ENCODE measurements at regions not wholly inside any gene's neighbourhood (a gene's known extent, or its start where the extent isn't known, plus 50 kb on each side); places are given as distances from the start of the nearest gene placed in this dataset.
"Not testable (repeated sequence)": the region's sequence is repeated elsewhere in the genome, so short reads cannot be mapped to it uniquely, and the experiment has no call there.

DNA sequence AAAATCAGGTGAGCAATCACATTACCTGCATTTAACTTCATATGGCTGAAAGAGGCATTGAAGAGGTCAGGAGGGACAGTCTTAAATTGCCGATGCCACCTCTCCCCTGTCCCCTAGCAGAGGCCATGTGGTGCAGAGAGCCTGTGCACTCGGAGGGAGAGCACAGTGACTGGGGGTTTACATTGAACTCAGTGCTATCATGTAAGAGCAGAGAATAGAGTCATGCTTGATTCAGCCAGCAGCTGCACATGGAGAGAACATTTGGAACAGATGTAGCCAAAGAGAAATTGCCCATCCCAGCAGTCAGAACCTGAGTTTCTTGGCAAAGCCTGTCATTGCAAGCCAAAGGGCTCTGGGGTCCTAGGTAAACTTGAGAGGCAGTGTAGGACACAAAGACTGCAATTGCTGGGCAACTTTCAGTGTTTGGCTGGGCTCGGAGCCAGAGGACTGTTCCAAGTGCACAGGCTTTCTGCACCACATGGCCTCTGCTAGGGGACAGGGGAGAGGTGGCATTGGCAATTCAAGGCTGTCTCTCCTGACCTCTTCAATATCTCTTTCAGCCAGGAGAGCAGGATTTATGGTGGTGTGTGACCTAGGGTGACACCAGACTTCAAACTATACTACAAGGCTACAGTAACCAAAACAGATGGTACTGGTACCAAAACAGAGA is 267.1 kb downstream of the REEP3 start:
- ATAC-seq = no peak

DNA sequence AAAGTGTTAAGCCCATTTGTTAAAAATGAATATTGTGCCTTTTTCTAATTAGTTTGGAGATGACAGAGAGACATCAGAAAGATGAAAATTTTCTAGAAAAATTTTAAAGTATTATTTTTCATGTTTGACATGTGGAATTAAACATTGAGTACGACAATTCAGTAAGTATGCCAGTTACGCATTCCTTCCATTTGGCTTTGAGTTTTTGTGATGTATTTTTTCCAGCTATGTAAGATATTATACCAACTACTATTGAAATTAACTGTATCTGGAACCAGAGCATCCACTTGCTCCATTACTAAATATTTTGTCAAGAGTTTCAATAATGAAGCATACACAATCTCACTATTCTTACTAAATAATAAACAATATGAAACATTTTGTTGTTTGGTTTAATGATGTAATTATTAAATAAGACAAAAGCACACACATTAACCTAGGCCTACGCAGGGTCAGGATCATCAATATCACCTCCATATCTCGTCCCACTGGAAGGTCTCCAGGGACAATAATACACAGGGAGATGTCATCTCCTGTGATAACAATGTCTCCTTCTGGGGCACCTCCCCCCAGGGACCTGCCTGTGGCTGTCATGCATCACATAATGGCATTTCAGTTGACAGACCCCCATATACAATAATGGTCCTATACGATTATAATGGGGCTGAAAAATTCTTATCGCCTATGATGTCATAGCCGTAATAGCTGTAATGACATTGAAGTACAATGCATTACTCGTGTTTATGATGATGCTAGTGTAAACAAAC is 274.1 kb downstream of the REEP3 start:
- no peak for ATAC-seq

GRCh38 chr10:63798599-63799498 is 277.6 kb downstream of the REEP3 start:
- peak; percentile 71 for ATAC-seq

GRCh38 chr10:63799521-63800300 is 278.5 kb downstream of the REEP3 start:
- ATAC-seq = no peak

- ATAC-seq = no peak
These were observed 280.0 kb downstream of the REEP3 start for GRCh38 chr10:63801166-63801565.

GRCh38 chr10:63806330-63806729 is 285.1 kb downstream of the REEP3 start:
- no peak for ATAC-seq

DNA sequence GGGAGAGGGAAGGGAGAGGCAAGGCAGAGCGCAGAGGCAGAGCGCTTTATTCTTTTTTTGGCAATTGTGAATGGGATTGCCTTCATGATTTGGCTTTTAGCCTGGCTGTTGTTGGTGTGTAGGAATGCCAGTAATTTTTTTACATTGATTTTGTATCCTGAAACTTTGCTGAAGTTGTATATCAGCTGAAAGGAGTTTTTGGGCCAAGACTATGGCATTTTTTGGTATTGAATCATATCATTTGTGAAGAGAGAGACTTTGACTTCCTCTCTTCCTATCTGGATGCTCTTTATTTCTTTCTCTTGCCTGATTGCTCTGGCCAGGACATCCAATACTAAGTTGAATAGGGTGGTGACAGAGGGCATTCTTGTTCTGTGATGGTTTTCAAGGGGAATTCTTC is 291.3 kb downstream of the REEP3 start:
- no peak for ATAC-seq

GRCh38 chr10:63819753-63820329 is 298.6 kb downstream of the REEP3 start:
- no peak for ATAC-seq

DNA sequence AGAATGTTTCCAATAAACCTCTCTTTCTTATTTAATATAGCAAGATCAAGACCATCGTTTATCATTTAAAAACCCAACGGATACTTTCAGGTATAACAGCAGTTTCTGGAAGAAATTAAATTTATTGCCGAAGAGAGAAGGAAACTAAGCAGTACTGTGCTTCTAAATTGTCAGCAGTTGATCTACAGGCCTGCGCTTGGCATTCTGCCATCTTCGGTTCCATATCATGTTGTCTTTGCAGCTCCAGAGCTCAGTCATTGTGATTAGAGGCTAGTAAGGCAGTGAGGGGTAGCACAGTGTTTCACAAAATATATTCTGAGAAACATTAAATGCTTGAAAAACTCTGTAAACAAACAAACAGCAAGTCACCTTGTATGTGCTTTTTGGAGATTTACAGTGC is 301.3 kb downstream of the REEP3 start:
- no peak for ATAC-seq

GRCh38 chr10:63825111-63825510 is 303.9 kb downstream of the REEP3 start:
- no peak for ATAC-seq

DNA sequence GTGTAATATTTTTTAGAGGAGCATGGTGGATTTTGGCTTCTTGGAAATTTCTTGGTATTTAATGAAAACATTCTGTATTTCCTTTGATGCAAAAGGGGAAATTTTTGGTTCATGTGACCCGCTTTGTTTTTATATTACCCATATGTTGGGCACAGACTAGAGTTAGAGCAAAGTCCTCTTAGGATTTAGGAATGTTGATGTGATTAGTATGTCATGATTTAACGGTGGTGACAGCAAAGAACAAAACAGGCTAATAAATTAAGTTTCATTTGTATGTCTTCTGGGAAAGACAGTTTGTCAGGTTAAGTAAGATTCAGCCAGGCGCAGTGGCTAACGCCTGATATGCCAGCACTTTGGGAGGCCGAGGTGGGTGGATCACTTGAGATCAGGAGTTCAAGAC is 304.6 kb downstream of the REEP3 start:
- ATAC-seq = no peak

- not testable (repeated sequence) for ATAC-seq
These were observed 305.8 kb downstream of the REEP3 start for GRCh38 chr10:63827018-63827417.

DNA sequence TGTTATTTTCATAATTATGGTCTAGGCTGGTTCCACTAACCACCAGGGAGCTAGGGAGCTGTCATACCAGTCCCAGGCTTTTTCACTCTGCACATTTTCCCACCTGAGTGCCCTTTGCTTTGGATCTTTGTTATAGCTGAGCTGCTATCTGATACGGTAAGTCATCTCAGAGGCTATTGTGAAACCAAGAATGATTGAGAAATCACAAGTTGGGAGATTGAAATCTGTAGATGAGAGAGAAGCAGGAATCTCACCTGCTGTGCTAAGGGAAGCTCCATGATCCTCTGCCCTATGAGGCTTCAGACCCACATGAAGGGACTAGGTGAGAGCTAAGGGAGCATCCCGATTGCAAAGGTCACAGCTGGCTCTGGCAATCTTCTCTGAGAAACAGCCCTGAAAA is 307.8 kb downstream of the REEP3 start:
- no peak for ATAC-seq

- no peak for ATAC-seq
These were observed 308.5 kb downstream of the REEP3 start for GRCh38 chr10:63829573-63830149.

DNA sequence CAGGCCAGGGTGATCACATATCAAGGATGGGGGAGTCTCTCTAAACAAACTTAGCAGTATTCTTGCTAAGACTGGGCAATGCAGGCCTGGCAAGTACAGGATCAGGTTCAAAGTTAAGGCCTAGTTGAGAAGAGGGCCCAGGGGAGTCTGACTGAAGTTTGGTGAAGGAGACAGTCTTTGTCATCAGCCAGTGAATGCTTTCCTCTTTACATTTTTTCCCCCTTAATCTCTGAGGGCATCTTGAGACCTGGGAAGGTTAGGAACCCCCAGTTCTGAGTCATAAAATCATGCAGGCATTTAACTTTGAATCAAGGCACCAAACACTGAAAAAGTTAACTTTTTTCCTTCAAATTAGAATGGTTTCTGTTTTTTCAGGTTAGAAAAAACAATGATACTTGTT is 311.5 kb downstream of the REEP3 start:
- no peak for ATAC-seq

DNA sequence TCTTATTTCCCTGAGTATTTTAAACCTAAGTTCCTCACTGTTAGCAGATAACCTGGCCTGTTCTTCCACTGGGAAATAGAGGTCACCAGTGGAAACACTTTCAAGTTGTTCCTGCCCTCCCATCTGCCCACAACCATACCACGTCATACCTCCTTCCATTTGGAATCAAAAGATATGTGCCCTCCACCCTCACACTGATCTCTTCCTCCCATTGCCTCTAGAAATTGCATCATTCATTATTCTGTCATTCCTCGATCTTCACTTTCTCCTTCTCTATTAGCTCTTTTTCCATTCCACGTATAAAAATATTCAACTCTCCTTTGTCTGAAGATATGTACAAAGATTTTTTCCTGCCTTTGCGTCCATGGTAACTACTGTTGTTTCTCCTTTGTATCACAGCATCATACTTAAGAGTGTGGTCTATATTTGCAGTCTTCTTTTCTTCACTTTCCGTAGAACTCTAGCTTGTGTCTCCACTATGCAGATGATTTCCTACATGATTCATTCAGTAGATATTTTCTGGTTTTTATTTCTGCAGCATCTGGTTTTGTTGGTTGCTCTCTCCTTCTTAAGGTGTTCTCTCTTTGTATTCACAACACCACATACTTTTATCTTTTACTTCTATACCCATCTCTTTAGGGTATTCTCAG is 312.3 kb downstream of the REEP3 start:
- ATAC-seq = no peak

DNA sequence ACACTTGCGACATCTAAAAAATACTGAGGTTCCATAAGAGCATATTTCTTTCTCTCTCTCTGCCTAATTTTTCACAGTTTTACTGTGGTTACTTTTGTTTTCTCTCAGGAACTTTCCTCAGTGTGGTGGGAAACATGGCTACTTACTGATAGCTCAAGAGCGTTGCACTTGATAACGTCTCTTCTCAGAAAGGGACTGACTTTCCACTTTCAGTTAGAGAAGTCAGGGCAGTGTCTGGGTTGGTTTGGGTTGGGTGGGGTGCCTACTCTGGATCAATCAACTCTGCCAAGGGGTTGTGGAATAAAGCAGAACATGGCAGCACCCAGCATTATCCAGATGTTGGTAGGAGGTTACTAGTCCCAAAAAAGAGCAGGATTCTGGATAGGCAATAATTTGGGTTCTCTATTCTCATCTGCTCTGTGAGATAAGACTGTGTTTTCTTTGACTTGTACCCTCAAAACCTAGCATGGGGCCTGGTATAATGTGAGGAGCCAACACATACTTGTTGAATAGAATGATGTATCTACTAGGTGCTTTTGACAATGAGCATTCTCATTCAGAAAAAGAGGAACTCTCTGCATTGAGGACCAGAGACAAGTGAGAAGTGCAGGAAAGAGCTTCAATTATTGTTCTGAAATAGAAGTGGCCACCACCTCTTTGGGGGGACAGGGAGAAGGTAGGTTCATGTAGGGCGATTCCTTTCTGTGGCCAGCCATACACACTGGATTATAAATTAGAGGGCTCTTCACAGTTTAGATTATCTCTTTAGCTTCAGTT is 315.7 kb downstream of the REEP3 start:
- ATAC-seq = no peak

DNA sequence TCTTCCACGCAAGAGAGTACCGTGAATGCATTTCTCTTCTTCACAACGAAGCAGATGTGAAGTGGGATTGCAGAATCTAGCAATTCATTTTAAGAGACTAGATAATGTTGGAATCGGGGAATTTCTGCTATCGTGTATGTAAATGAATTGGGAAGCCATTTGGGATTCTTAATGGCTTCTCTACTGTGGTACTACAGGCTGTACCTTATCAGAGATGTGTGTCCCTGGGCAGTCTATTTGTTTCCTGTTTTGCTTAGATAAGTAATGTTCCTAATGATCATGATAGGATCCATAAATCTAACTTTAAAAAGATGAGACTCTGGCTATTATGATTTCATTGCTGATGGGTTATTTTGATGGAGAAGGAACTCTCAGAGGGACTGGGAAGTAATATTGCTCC is 320.6 kb downstream of the REEP3 start:
- no peak for ATAC-seq

DNA sequence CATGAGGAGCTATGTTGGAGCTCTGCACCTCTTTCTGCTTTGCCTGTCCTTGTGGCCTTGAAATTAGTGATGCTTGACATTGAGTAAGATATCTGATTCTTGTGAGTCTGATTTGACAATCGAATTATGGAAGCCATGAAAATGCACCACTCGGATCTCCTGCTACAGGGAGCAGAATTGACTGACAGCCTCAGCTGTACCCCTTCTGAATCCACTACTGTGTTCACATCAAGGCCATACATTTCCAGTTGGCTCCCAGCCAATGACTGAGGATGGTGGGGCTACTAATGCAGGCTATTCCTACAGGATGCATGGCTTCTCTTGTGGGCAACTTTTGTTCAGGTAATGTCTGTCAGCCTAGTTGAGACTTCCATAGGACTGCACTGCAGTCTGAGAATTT is 321.9 kb downstream of the REEP3 start:
- no peak for ATAC-seq

- ATAC-seq = not testable (repeated sequence)
These were observed 327.7 kb downstream of the REEP3 start for GRCh38 chr10:63848871-63849270.
